ENCODE measurements at regions not wholly inside any gene's neighbourhood (a gene's known extent, or its start where the extent isn't known, plus 50 kb on each side); places are given as distances from the start of the nearest gene placed in this dataset.

DNA sequence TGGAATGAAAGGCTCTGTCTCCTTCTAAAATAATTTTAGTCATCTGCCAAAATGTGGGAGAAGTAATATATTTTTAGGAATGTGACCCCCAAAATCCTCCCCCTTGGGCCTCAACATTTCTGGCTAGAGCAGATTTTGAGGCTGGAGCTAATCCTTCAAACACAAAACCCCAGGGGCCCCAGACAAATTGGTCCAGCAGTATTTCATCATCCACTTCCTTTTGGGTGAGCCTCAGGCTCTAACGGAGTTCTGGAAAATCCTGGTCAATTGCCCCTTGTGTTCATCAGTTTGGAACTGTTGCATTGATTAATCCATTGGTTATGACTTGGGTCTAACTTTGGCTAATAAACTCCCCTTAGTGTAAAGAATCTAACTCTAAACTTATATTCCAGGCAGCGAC is 67.4 kb upstream of the PCDH19 start:
- intact Hi-C loops (cut with micrococcal nuclease): no loop called here
- Histone ChIP-seq H3K18ac (ENCODE audit: low read depth, low read length) (no peak overlapping the region), H4K8ac (ENCODE audit: low read depth in 2 of 2, low read length in 2 of 2) (no peak overlapping the region), H2AK5ac (ENCODE audit: low read depth, low read length) (no peak overlapping the region), H2AFZ (replicated peaks; ENCODE audit: low read length, poor library complexity) (no peak overlapping the region), H3K27ac (ENCODE audit: insufficient read depth, low read length) (no peak overlapping the region), H3K79me1 (ENCODE audit: low read depth in 1 of 2, low read length in 2 of 2) (no peaks in the 10 kb centered on the region), H2BK20ac (ENCODE audit: low read depth, low read length) (no peak overlapping the region), H3K4me2 (ENCODE audit: low read depth, low read length) (no peak overlapping the region), H3K23ac (ENCODE audit: low read depth, low read length) (no peak overlapping the region), H3K14ac (replicated peaks; ENCODE audit: low read depth, low read length) (no peak overlapping the region), H3K4ac (ENCODE audit: low read depth, low read length) (no peak overlapping the region), H4K91ac (ENCODE audit: insufficient read depth, low read depth, low read length) (no peak overlapping the region), H3K9me3 (ENCODE audit: control insufficient read depth, insufficient read depth, low read length) (no peaks in the 10 kb centered on the region), H2BK15ac (ENCODE audit: low read depth, low read length) (no peak overlapping the region), H2BK120ac (ENCODE audit: low read depth, low read length) (no peak overlapping the region), H2BK5ac (ENCODE audit: low read depth, low read length, poor library complexity, severe bottlenecking) (no peak overlapping the region), H4K20me1 (ENCODE audit: insufficient read depth, low read length) (no peaks in the 10 kb centered on the region), H3K9me1 (ENCODE audit: insufficient read depth, low read length) (no peaks in the 10 kb centered on the region), H3K4me3 (ENCODE audit: insufficient read depth, low read depth, low read length) (no peak overlapping the region), H3K9ac (ENCODE audit: low read depth, low read length) (no peak overlapping the region), H4K5ac (ENCODE audit: low read depth, low read length) (no peak overlapping the region), H2AK9ac (replicated peaks; ENCODE audit: low read depth, low read length, poor library complexity) (no peak overlapping the region), H3K36me3 (ENCODE audit: control insufficient read depth, insufficient read depth, low read length) (no peaks in the 10 kb centered on the region), H3K56ac (ENCODE audit: extremely low read depth, insufficient read depth, low read length) (no peak overlapping the region), H3K27me3 (ENCODE audit: control insufficient read depth, insufficient read depth, low read length) (no peaks in the 10 kb centered on the region; the same call in 1 of the 2 replicates), H3K4me1 (ENCODE audit: control insufficient read depth, insufficient read depth, low read length) (no peaks in the 10 kb centered on the region)
- POLR2A ChIA-PET (ENCODE audit: unreplicated experiment): no interaction called here
- dilution Hi-C loops (cut with HindIII; ENCODE audit: low sequenced_read_pairs, unreplicated experiment): no loop called here
- no peak for ATAC-seq (ENCODE audit: low read depth)
- WGBS, 2 experiments (ENCODE audit: extremely low coverage in 2 of 2, insufficient read length in 1 of 2): no CpG with 5 or more reads among the region's 2 CpGs
- TF ChIP-seq, protein P1, sequence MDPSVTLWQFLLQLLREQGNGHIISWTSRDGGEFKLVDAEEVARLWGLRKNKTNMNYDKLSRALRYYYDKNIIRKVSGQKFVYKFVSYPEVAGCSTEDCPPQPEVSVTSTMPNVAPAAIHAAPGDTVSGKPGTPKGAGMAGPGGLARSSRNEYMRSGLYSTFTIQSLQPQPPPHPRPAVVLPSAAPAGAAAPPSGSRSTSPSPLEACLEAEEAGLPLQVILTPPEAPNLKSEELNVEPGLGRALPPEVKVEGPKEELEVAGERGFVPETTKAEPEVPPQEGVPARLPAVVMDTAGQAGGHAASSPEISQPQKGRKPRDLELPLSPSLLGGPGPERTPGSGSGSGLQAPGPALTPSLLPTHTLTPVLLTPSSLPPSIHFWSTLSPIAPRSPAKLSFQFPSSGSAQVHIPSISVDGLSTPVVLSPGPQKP (IDR thresholded peaks at IDR 0.05; ENCODE audit: borderline replicate concordance, low read depth, low read length): no peak
- TF ChIP-seq MXI1 (IDR thresholded peaks at IDR 0.05; ENCODE audit: borderline replicate concordance, low read depth, low read length) (no peak), RCOR1 (IDR thresholded peaks at IDR 0.05; ENCODE audit: insufficient replicate concordance, low read length) (no peak), NFE2L2 (IDR thresholded peaks at IDR 0.05; ENCODE audit: low read depth, low read length) (no peak), FOS (IDR thresholded peaks at IDR 0.05; ENCODE audit: low read depth, low read length) (no peak), CEBPB (IDR thresholded peaks at IDR 0.05; ENCODE audit: low read depth, low read length) (no peak), POLR2A (IDR thresholded peaks at IDR 0.05; ENCODE audit: low read depth, low read length) (no peak), SMC3 (IDR thresholded peaks at IDR 0.05; ENCODE audit: low read depth, low read length) (no peak), CHD1 (IDR thresholded peaks at IDR 0.05; ENCODE audit: low read depth, low read length) (no peak), RAD21 (IDR thresholded peaks at IDR 0.05; ENCODE audit: low read length) (no peak), BHLHE40 (IDR thresholded peaks at IDR 0.05; ENCODE audit: low read depth, low read length) (no peak), RFX5 (IDR thresholded peaks at IDR 0.05; ENCODE audit: low read depth, low read length) (no peak), MAFK (IDR thresholded peaks at IDR 0.05; ENCODE audit: low read depth, low read length) (no peak), MAZ (IDR thresholded peaks at IDR 0.05; ENCODE audit: borderline replicate concordance, low read depth, low read length) (no peak)
- TF ChIP-seq, protein P2, sequence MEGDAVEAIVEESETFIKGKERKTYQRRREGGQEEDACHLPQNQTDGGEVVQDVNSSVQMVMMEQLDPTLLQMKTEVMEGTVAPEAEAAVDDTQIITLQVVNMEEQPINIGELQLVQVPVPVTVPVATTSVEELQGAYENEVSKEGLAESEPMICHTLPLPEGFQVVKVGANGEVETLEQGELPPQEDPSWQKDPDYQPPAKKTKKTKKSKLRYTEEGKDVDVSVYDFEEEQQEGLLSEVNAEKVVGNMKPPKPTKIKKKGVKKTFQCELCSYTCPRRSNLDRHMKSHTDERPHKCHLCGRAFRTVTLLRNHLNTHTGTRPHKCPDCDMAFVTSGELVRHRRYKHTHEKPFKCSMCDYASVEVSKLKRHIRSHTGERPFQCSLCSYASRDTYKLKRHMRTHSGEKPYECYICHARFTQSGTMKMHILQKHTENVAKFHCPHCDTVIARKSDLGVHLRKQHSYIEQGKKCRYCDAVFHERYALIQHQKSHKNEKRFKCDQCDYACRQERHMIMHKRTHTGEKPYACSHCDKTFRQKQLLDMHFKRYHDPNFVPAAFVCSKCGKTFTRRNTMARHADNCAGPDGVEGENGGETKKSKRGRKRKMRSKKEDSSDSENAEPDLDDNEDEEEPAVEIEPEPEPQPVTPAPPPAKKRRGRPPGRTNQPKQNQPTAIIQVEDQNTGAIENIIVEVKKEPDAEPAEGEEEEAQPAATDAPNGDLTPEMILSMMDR (conservative IDR thresholded peaks at IDR 0.05; ENCODE audit: low read depth, low read length): no peak
- TF ChIP-seq, protein P3, sequence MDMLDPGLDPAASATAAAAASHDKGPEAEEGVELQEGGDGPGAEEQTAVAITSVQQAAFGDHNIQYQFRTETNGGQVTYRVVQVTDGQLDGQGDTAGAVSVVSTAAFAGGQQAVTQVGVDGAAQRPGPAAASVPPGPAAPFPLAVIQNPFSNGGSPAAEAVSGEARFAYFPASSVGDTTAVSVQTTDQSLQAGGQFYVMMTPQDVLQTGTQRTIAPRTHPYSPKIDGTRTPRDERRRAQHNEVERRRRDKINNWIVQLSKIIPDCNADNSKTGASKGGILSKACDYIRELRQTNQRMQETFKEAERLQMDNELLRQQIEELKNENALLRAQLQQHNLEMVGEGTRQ (IDR thresholded peaks at IDR 0.05; ENCODE audit: low read depth, low read length): no peak
- CTCF ChIA-PET: no interaction called here
- BruUV-seq (replicated peaks): no TSS peak
- in situ Hi-C loops (cut with MboI; ENCODE audit: low sequenced_read_pairs): no loop called here
- no peak for DNase-seq
